ENCODE measurements at regions not wholly inside any gene's neighbourhood (a gene's known extent, or its start where the extent isn't known, plus 50 kb on each side); places are given as distances from the start of the nearest gene placed in this dataset.

DNA sequence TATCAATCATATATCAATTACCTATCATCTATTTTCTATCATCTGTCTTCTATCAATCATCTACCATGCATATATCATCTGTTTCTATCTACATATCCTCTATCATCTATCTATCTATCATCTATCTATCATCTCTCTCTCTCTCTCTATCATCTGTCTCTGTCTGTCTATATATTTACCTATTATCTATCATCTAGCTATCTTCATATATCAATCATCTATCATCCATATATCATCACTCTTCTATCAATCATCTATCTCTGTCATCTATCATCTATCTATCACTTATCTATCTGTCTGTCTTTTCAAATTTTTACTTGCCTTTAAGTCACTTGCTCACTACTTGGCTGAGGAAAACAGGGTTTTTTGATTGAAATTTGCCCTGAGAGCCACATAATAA, 592.3 kb downstream of the DCDC2C start:
- H3K27me3 Mint-ChIP-seq: no peaks in the 10 kb centered on the region
- no peak overlapping the region for H3K27ac Mint-ChIP-seq
- CTCF ChIA-PET: no interaction called here
- no peaks in the 10 kb centered on the region for H3K4me1 Mint-ChIP-seq
- H3K9me3 Mint-ChIP-seq (ENCODE audit: low read depth): peaks cover 6% of the 10 kb centered on the region
- H3K36me3 Mint-ChIP-seq: no peaks in the 10 kb centered on the region
- no peak for DNase-seq
- no peak for ATAC-seq
- no peak overlapping the region for H3K4me3 Mint-ChIP-seq

DNA sequence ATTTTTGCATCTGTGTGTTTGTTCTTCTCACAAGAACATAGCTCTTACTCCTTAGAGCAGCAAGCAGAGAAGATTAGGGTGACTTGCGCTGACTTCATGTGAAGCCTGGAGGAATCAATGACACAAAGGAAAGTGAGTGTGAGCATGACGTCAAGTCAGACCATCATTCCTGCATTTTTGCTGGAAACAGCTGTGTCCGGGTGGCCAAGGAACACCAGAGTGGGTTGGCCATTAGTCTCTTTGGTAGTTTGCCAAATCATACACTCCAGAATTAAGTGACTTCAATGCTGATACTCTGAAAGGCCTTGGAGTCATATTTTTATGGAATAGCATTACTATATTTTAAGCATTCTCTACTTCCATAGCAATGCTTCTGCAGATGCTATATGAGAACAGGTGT, 597.2 kb downstream of the DCDC2C start:
- Mint-ChIP-seq H3K4me3 (no peak overlapping the region), H3K27ac (no peak overlapping the region), H3K27me3 (no peaks in the 10 kb centered on the region), H3K36me3 (no peaks in the 10 kb centered on the region), H3K4me1 (no peaks in the 10 kb centered on the region), H3K9me3 (ENCODE audit: low read depth) (peaks cover 2% of the 10 kb centered on the region)
- CTCF ChIA-PET: no interaction called here
- ATAC-seq (no peak), DNase-seq (no peak)

DNA sequence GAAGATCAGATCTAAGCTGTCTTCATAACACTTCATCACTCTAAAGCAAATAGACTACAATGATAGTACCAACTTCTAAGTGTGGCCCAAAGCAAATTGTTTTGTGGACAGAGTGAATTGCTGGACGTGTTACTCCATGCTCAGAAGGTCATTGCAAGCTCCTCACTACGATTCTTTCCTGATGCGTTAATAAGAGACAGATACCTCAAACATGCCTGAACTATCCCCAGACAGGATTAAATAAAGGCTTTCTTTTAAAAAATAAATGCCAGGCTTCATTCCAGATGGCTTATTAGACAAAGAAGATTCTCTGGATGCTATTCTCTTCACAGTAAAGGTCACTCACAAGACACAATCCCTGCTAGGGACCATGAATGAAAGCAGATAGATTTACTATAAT, 621.2 kb downstream of the DCDC2C start:
- DNase-seq (no peak), ATAC-seq (no peak)
- no peak overlapping the region for H3K4me3 Mint-ChIP-seq
- CTCF ChIA-PET: no interaction called here
- H3K27ac Mint-ChIP-seq: no peak overlapping the region
- peaks cover 2% of the 10 kb centered on the region for H3K9me3 Mint-ChIP-seq (ENCODE audit: low read depth)
- H3K27me3 Mint-ChIP-seq: no peaks in the 10 kb centered on the region
- H3K36me3 Mint-ChIP-seq: no peaks in the 10 kb centered on the region
- H3K4me1 Mint-ChIP-seq: no peaks in the 10 kb centered on the region

DNA sequence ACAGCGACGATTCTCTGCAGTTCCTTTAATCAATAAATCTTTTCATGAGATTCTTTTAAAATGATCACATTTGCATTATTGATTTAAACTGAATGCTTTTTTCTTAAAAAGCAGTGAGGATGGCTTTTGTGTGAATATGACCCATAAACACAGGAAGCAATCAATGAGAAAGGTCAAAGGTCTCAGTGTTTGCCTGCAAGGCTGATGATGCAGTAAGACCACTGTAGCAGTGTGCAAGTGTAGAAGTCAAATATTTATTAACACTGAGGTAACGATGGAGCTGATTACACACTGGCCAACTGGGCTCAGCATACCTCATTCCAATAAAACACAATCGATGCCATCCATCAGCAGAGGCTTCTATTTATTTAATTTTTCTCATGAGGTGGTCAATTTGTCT, 633.5 kb downstream of the DCDC2C start:
- no peak overlapping the region for H3K4me3 Mint-ChIP-seq
- no peaks in the 10 kb centered on the region for H3K27me3 Mint-ChIP-seq
- no peaks in the 10 kb centered on the region for H3K36me3 Mint-ChIP-seq
- CTCF ChIA-PET: no interaction called here
- DNase-seq (no peak), ATAC-seq (no peak)
- no peaks in the 10 kb centered on the region for H3K4me1 Mint-ChIP-seq
- no peak overlapping the region for H3K27ac Mint-ChIP-seq
- H3K9me3 Mint-ChIP-seq (ENCODE audit: low read depth): peaks cover 3% of the 10 kb centered on the region

DNA sequence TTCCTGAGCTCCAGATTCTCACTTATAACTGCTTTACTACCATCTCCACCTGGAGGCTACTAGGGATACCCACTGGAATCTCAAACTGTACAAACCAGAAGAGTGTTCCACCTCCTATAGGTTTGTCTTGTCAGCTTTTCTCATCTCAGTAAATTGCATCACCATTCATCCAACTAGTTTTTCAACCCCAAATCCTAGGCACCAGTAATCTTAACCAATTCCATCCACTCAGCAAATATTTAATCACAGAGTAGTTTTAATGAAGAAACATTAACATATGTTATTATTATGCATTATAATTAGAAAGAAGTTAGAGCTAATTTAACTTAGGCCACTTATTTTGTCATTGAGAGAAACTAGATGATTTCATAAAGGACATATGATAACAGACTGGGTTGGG, 635.0 kb downstream of the DCDC2C start:
- Mint-ChIP-seq H3K27me3 (no peaks in the 10 kb centered on the region), H3K36me3 (no peaks in the 10 kb centered on the region), H3K4me3 (no peak overlapping the region), H3K9me3 (ENCODE audit: low read depth) (peaks cover 9% of the 10 kb centered on the region), H3K4me1 (no peaks in the 10 kb centered on the region), H3K27ac (no peak overlapping the region)
- DNase-seq: no peak
- no peak for ATAC-seq
- CTCF ChIA-PET: no interaction called here

DNA sequence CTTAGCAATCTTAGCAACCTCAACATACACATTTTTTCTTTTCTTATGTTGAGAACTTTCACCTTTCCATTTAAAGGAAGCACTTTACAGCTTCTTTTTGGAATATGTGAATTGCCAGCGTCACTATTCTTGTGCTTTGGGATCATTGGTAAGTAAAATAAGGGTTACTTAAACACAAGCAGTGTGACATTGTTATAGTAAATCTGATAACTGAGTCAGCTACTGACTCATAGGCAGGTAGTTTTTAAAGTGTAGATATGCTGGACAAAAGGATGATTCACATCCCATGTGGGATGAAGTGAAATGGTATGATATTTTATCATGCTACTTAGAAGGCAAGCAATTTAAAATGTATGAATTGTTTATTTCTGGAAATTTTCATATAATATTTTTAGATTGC, 637.2 kb downstream of the DCDC2C start:
- Mint-ChIP-seq H3K4me3 (no peak overlapping the region), H3K9me3 (ENCODE audit: low read depth) (peaks cover 8% of the 10 kb centered on the region), H3K36me3 (no peaks in the 10 kb centered on the region), H3K4me1 (no peaks in the 10 kb centered on the region), H3K27me3 (no peaks in the 10 kb centered on the region), H3K27ac (no peak overlapping the region)
- CTCF ChIA-PET: no interaction called here
- ATAC-seq (no peak), DNase-seq (no peak)

DNA sequence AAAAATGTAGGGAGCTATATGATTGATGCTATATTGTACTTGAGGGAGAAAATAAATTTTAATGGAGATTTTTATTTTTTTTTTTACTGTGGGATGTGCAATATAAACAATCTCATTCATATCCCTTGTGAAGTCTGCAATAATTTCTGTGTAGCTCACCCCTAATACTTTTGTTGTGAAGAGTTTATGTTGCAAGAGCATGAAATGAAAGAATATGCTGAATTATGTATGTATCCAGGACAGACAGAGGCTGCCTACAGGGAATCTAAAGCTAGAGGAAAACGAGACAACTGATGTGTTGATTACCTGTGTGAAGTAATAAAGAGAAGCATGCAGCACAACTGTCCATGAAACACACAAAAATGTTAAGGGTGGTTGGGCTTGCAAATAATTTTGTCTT, 643.3 kb downstream of the DCDC2C start:
- no peaks in the 10 kb centered on the region for H3K36me3 Mint-ChIP-seq
- H3K9me3 Mint-ChIP-seq (ENCODE audit: low read depth): peaks cover 20% of the 10 kb centered on the region
- H3K4me1 Mint-ChIP-seq: no peaks in the 10 kb centered on the region
- ATAC-seq (no peak), DNase-seq (no peak)
- no peaks in the 10 kb centered on the region for H3K27me3 Mint-ChIP-seq
- CTCF ChIA-PET: no interaction called here
- no peak overlapping the region for H3K4me3 Mint-ChIP-seq
- H3K27ac Mint-ChIP-seq: no peak overlapping the region

DNA sequence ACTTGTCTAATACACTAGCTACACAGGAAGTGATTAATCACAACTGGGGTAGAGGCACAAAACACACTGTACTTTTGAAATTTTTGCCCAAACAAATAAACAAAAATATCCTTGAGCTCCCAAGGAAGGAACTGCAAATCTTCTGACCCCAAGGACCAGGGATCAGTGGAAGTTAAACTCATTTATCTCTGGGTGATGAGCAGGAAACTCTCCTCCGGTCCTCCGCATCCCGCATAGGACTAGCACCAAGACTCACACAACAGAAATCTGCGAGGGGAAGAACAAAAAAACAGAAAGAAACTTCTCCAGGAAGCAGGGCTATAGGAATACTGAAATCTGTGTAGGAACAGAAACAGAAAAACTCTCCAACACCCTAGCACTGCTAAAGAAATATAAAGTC, 650.3 kb downstream of the DCDC2C start:
- no peak overlapping the region for H3K27ac Mint-ChIP-seq
- CTCF ChIA-PET: no interaction called here
- no peaks in the 10 kb centered on the region for H3K27me3 Mint-ChIP-seq
- no peaks in the 10 kb centered on the region for H3K36me3 Mint-ChIP-seq
- DNase-seq (no peak), ATAC-seq (no peak)
- H3K4me3 Mint-ChIP-seq: no peak overlapping the region
- H3K4me1 Mint-ChIP-seq: no peaks in the 10 kb centered on the region
- peaks cover 10% of the 10 kb centered on the region for H3K9me3 Mint-ChIP-seq (ENCODE audit: low read depth)

DNA sequence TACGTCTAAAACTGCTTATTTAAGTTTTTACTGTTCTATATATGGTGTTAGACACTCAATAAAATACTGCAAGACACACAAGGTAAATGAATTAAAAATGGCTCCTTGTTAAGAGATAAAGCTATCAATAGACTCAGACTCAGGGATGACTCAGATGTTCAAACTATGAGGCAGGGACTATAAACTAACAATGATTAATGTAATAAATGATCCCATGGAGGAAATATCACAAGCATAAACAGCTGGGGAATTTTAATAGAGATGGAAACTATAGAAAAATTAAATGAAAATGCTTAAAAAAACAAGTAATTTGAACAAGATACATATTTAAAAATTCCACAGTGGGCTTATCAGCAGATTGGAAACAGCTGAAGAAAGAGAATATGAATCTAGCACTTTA, 650.8 kb downstream of the DCDC2C start:
- no peak for ATAC-seq
- no peaks in the 10 kb centered on the region for H3K36me3 Mint-ChIP-seq
- CTCF ChIA-PET: no interaction called here
- peaks cover 12% of the 10 kb centered on the region for H3K9me3 Mint-ChIP-seq (ENCODE audit: low read depth)
- no peak overlapping the region for H3K4me3 Mint-ChIP-seq
- H3K27ac Mint-ChIP-seq: no peak overlapping the region
- no peaks in the 10 kb centered on the region for H3K4me1 Mint-ChIP-seq
- no peaks in the 10 kb centered on the region for H3K27me3 Mint-ChIP-seq
- DNase-seq: no peak

DNA sequence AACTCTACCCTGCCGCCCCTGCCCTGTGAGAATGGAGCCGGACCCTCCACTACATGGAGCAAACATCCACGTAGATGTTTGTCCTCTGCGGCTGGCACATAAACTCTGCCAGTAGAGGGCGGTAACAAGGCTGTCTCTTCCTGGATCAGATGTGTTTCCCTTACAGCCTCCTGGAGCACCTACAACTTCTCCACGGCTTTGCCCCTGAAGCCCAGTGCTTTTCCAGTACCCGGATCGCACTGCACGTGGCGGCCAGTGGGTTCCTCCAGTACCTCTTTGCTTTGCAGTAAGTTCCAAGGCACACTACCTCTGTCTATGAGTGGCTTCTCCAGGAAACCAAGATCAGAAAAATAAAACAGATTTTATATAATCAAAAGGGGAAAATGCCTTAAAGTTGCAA, 651.3 kb downstream of the DCDC2C start:
- Mint-ChIP-seq H3K36me3 (no peaks in the 10 kb centered on the region), H3K27me3 (no peaks in the 10 kb centered on the region), H3K4me3 (no peak overlapping the region), H3K4me1 (no peaks in the 10 kb centered on the region), H3K27ac (no peak overlapping the region), H3K9me3 (ENCODE audit: low read depth) (peaks cover 12% of the 10 kb centered on the region)
- DNase-seq (no peak), ATAC-seq (no peak)
- CTCF ChIA-PET: no interaction called here

DNA sequence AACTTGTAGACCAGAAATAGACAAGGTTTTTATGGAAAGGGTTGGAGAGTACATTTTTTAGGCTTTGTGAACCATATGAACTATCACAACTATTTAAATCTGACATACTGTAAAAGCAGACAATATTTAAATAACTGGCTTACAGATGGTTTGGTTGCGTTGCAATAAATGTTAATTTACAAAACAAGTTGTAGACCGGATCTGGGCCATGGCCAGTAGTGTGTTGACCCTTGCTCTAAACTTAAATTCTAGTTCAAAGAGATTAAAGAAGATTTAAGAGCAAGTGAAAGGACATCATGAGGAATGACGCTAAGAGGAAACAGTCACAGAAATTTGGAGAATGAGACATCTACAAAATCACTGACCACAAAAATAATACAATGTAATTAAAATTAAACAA, 652.7 kb downstream of the DCDC2C start:
- Mint-ChIP-seq H3K27ac (no peak overlapping the region), H3K4me3 (no peak overlapping the region), H3K27me3 (no peaks in the 10 kb centered on the region), H3K9me3 (ENCODE audit: low read depth) (peaks cover 7% of the 10 kb centered on the region), H3K4me1 (no peaks in the 10 kb centered on the region), H3K36me3 (no peaks in the 10 kb centered on the region)
- DNase-seq (no peak), ATAC-seq (no peak)
- CTCF ChIA-PET: no interaction called here

DNA sequence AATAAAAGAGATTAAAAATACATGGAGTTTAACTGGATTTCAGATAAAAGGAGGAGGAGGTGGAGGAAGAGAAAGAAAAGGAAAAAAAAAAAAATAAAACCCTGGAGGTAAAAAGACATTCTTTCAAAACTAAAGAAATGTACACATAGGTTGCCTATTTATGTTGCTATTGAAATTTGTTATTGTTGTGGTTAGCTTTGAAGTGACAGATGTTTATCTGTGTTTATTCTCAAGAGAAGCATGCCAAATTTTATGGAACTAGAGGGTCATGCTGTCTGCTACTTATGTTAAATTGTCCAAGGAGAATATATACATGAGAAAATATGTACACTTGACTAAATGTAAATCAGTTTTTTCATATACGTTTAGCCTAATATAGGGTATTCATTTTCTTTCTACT, 653.2 kb downstream of the DCDC2C start:
- DNase-seq (no peak), ATAC-seq (no peak)
- Mint-ChIP-seq H3K4me3 (no peak overlapping the region), H3K27me3 (no peaks in the 10 kb centered on the region), H3K9me3 (ENCODE audit: low read depth) (peaks cover 5% of the 10 kb centered on the region), H3K4me1 (no peaks in the 10 kb centered on the region), H3K36me3 (no peaks in the 10 kb centered on the region), H3K27ac (no peak overlapping the region)
- CTCF ChIA-PET: no interaction called here

DNA sequence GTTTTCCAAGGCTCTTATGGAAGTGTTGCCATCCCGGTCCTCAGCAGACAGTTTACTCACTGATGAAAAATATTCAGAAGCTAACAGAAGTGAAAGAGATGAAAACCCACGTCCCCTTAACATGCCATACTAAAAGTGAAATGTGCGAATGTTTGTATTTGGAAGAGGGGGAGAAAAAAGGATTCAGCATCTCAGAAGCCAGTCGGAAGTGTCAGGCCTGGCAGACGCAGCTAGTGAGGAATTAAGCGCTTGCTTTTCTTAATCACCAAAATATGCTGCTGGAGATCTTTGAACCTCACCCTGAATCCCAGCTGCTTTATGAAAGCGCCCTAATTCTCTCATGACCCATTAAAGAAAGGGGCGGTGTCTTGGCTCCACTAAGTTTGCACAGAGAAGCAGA, 653.7 kb downstream of the DCDC2C start:
- CTCF ChIA-PET: no interaction called here
- Mint-ChIP-seq H3K4me1 (no peaks in the 10 kb centered on the region), H3K9me3 (ENCODE audit: low read depth) (peaks cover 5% of the 10 kb centered on the region)

DNA sequence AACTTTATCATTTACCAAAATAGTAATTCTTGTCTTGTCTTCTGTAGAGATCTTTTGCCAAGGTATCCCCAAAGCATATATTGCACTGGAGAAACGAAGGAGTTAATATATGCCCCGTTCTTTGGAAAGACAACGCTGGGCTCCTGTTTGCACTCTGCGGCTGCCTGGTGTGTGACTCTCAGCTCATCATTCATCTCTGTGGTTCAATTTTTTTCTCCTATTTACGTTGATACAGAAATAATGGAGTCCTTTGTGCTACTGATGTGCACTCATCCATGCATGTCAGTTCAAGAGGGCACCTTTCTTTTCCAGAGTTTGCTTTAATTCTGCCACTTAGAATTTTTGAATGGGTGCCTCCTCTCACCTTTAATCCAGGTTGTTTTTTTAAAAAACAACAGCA, 655.5 kb downstream of the DCDC2C start:
- Mint-ChIP-seq H3K4me1 (no peaks in the 10 kb centered on the region), H3K4me3 (no peak overlapping the region), H3K36me3 (no peaks in the 10 kb centered on the region), H3K9me3 (ENCODE audit: low read depth) (peaks cover 5% of the 10 kb centered on the region), H3K27me3 (no peaks in the 10 kb centered on the region), H3K27ac (no peak overlapping the region)
- CTCF ChIA-PET: no interaction called here
- ATAC-seq (no peak), DNase-seq (no peak)

More for the DNA sequence above, 653.7 kb downstream of the DCDC2C start:
- no peaks in the 10 kb centered on the region for H3K27me3 Mint-ChIP-seq
- H3K27ac Mint-ChIP-seq: no peak overlapping the region
- DNase-seq (no peak), ATAC-seq (no peak)
- H3K36me3 Mint-ChIP-seq: no peaks in the 10 kb centered on the region
- no peak overlapping the region for H3K4me3 Mint-ChIP-seq

DNA sequence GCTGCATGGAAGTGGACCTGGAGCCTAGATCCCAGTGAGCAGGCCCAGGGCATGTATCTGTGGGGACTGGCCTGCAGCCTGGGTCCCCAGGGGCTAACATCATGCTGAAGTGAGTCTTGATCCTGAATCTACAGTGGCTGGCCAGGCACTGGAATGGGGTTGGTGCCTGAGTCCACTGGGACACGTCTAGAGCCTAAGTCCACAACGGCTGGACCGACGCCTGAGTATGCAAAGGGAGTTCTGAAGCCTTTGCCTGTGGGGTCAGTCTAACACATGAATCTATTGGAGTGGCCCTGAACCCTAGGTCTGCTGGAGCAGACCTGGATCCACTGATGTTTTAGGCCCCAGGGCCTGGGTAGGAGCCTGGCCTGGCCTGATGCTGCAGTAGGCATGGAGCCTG, 665.5 kb downstream of the DCDC2C start:
- H3K27me3 Mint-ChIP-seq: no peaks in the 10 kb centered on the region
- CTCF ChIA-PET: no interaction called here
- H3K9me3 Mint-ChIP-seq (ENCODE audit: low read depth): peaks cover 19% of the 10 kb centered on the region
- H3K27ac Mint-ChIP-seq: no peak overlapping the region
- no peaks in the 10 kb centered on the region for H3K4me1 Mint-ChIP-seq
- H3K36me3 Mint-ChIP-seq: no peaks in the 10 kb centered on the region
- DNase-seq: no peak
- no peak overlapping the region for H3K4me3 Mint-ChIP-seq
- no peak for ATAC-seq
